Pons (tissue), 1 donor: ENCODE measurements at regions not wholly inside any gene's neighbourhood (a gene's known extent, or its start where the extent isn't known, plus 50 kb on each side); places are given as distances from the start of the nearest gene placed in this dataset.
A peak's percentile ranks its signal among the peaks of the same experiment; 100 is the strongest.
"Not testable (repeated sequence)": the region's sequence is repeated elsewhere in the genome, so short reads cannot be mapped to it uniquely, and the experiment has no call there.

Experiments used
- DNase-seq: peaks from one replicate; pipeline ENCODE4 v3.0.0-alpha.2; 2016; ENCODE audit warnings: low spot score

GRCh38 chr4:187789078-187789477 lies 206.5 kb upstream of the ZFP42 start:
- no peak for DNase-seq

GRCh38 chr4:187795737-187796136 lies 199.8 kb upstream of the ZFP42 start:
- no peak for DNase-seq

GRCh38 chr4:187798385-187798784 lies 197.2 kb upstream of the ZFP42 start:
- DNase-seq = no peak

GRCh38 chr4:187799735-187800134 lies 195.8 kb upstream of the ZFP42 start:
- no peak for DNase-seq

GRCh38 chr4:187811591-187811990 lies 184.0 kb upstream of the ZFP42 start:
- no peak for DNase-seq

- no peak for DNase-seq
These were observed 180.7 kb upstream of the ZFP42 start for GRCh38 chr4:187814737-187815465.

GRCh38 chr4:187826725-187827124 lies 168.8 kb upstream of the ZFP42 start:
- no peak for DNase-seq

GRCh38 chr4:187827631-187828030 lies 167.9 kb upstream of the ZFP42 start:
- DNase-seq = no peak

GRCh38 chr4:187839765-187840164 lies 155.8 kb upstream of the ZFP42 start:
- DNase-seq = no peak

- no peak for DNase-seq
These were observed 154.8 kb upstream of the ZFP42 start for GRCh38 chr4:187840814-187841213.

- DNase-seq = no peak
These were observed 145.9 kb upstream of the ZFP42 start for GRCh38 chr4:187849556-187850225.

GRCh38 chr4:187865914-187866313 lies 129.7 kb upstream of the ZFP42 start:
- no peak for DNase-seq

GRCh38 chr4:187883049-187883448 lies 112.5 kb upstream of the ZFP42 start:
- DNase-seq = no peak

GRCh38 chr4:187883836-187884475 lies 111.6 kb upstream of the ZFP42 start:
- DNase-seq = no peak

- DNase-seq = peak; percentile 2
These were observed 107.7 kb upstream of the ZFP42 start for GRCh38 chr4:187887906-187888305.

- no peak for DNase-seq
These were observed 105.9 kb upstream of the ZFP42 start for GRCh38 chr4:187889651-187890050.

GRCh38 chr4:187893418-187893817 lies 102.2 kb upstream of the ZFP42 start:
- no peak for DNase-seq

- DNase-seq = no peak
These were observed 92.5 kb upstream of the ZFP42 start for GRCh38 chr4:187903106-187903505.

- DNase-seq = no peak
These were observed 91.9 kb upstream of the ZFP42 start for GRCh38 chr4:187903700-187904099.

- peak; percentile 7 for DNase-seq
These were observed 87.5 kb upstream of the ZFP42 start for GRCh38 chr4:187908079-187908561.

- DNase-seq = no peak
These were observed 86.8 kb upstream of the ZFP42 start for GRCh38 chr4:187908731-187909130.

GRCh38 chr4:187910741-187911140 lies 84.8 kb upstream of the ZFP42 start:
- no peak for DNase-seq

- not testable (repeated sequence) for DNase-seq
These were observed 80.2 kb upstream of the ZFP42 start for GRCh38 chr4:187915406-187915805.
